ENCODE measurements at regions not wholly inside any gene's neighbourhood (a gene's known extent, or its start where the extent isn't known, plus 50 kb on each side); places are given as distances from the start of the nearest gene placed in this dataset.

GRCh38 chr14:61620130-61620946, 75.0 kb upstream of the HIF1A start:
- Histone ChIP-seq H2BK15ac (ENCODE audit: low read depth, low read length) (peak overlapping the region; percentile 54), H3K9ac (ENCODE audit: low read depth, low read length) (no peak overlapping the region), H3K9me1 (ENCODE audit: insufficient read depth, low read length) (peaks cover 4% of the 10 kb centered on the region), H3K4ac (ENCODE audit: low read depth, low read length) (peak overlapping the region; percentile 49; the same call in 1 of the 2 replicates), H3K27me3 (ENCODE audit: control insufficient read depth, insufficient read depth, low read length) (no peaks in the 10 kb centered on the region), H4K20me1 (ENCODE audit: insufficient read depth, low read length) (no peaks in the 10 kb centered on the region), H3K4me2 (ENCODE audit: low read depth, low read length) (peak overlapping the region; percentile 57), H4K8ac (ENCODE audit: low read depth in 2 of 2, low read length in 2 of 2) (peak overlapping the region; percentile 17 to 72; a peak in 3 of 4 replicates), H2AK5ac (ENCODE audit: low read depth, low read length) (no peak overlapping the region), H2BK5ac (ENCODE audit: low read depth, low read length, poor library complexity, severe bottlenecking) (peak overlapping the region; percentile 93), H3K9me3 (ENCODE audit: control insufficient read depth, insufficient read depth, low read length) (no peaks in the 10 kb centered on the region), H2AFZ (replicated peaks; ENCODE audit: low read length, poor library complexity) (no peak overlapping the region), H3K27ac (ENCODE audit: insufficient read depth, low read length) (peak overlapping the region; percentile 79; the same call in 1 of the 2 replicates), H3K56ac (ENCODE audit: extremely low read depth, insufficient read depth, low read length) (no peak overlapping the region; the same call in 1 of the 2 replicates), H3K36me3 (ENCODE audit: control insufficient read depth, insufficient read depth, low read length) (no peaks in the 10 kb centered on the region), H3K18ac (ENCODE audit: low read depth, low read length) (peak overlapping the region; percentile 62), H3K23ac (ENCODE audit: low read depth, low read length) (peak overlapping the region; percentile 51; the same call in 1 of the 2 replicates), H2BK120ac (ENCODE audit: low read depth, low read length) (peak overlapping the region; percentile 47; the same call in 1 of the 2 replicates), H3K4me3 (ENCODE audit: insufficient read depth, low read depth, low read length) (no peak overlapping the region), H2AK9ac (replicated peaks; ENCODE audit: low read depth, low read length, poor library complexity) (peak overlapping the region; percentile 20), H3K79me1 (ENCODE audit: low read depth in 1 of 2, low read length in 2 of 2) (peaks cover 0 to 8% of the 10 kb centered on the region in 2 experiments; a peak in 2 of 4 replicates), H3K14ac (replicated peaks; ENCODE audit: low read depth, low read length) (peak overlapping the region; percentile 43; the same call in 1 of the 2 replicates), H3K4me1 (ENCODE audit: control insufficient read depth, insufficient read depth, low read length) (peaks cover 15% of the 10 kb centered on the region), H4K5ac (ENCODE audit: low read depth, low read length) (peak overlapping the region; percentile 54), H4K91ac (ENCODE audit: insufficient read depth, low read depth, low read length) (peak overlapping the region; percentile 15; the same call in 1 of the 2 replicates), H2BK20ac (ENCODE audit: low read depth, low read length) (peak overlapping the region; percentile 53; the same call in 1 of the 2 replicates)
- intact Hi-C loops (cut with micrococcal nuclease) (loop anchor here (2.0 kb wide), 1 partner anchor 74 kb away; the partner anchor contains the start of gene HIF1A), dilution Hi-C loops (cut with HindIII; ENCODE audit: low sequenced_read_pairs, unreplicated experiment) (no loop called here), in situ Hi-C loops (cut with MboI; ENCODE audit: low sequenced_read_pairs) (no loop called here)
- TF ChIP-seq MAFK (IDR thresholded peaks at IDR 0.05; ENCODE audit: low read depth, low read length) (no peak), FOS (IDR thresholded peaks at IDR 0.05; ENCODE audit: low read depth, low read length) (no peak), RAD21 (IDR thresholded peaks at IDR 0.05; ENCODE audit: low read length) (peak; percentile 6; the same call in 1 of the 2 replicates), USF2 (IDR thresholded peaks at IDR 0.05; ENCODE audit: low read depth, low read length) (no peak)
- ATAC-seq (ENCODE audit: low read depth) (peak; percentile 67), DNase-seq (peak; percentile 89)
- BruUV-seq (replicated peaks) = no TSS peak
- 20% methylated on average over 1 of the region's 6 CpGs; no CpG with 5 or more reads in 1 of the 2 experiments for WGBS, 2 experiments (ENCODE audit: extremely low coverage in 2 of 2, insufficient read length in 1 of 2)
- POLR2A ChIA-PET (ENCODE audit: unreplicated experiment) = no interaction called here
- CTCF ChIA-PET = no interaction called here
